ENCODE measurements at regions not wholly inside any gene's neighbourhood (a gene's known extent, or its start where the extent isn't known, plus 50 kb on each side); places are given as distances from the start of the nearest gene placed in this dataset.

GRCh38 chr16:9262941-9263715, 171.7 kb downstream of the HAPSTR1 start:
- TF ChIP-seq CTCF (IDR thresholded peaks at IDR 0.05; ENCODE audit: low read depth, low read length, missing control alignments), result no peak
- no peak for DNase-seq (ENCODE audit: extremely low read depth, low read depth)
- H3K4me3 ChIP-seq (replicated peaks; ENCODE audit: low read depth, low read length), result no peak overlapping the region

GRCh38 chr16:9264067-9264466, 172.6 kb downstream of the HAPSTR1 start:
- no peak for TF ChIP-seq CTCF (IDR thresholded peaks at IDR 0.05; ENCODE audit: low read depth, low read length, missing control alignments)
- DNase-seq (ENCODE audit: extremely low read depth, low read depth), result no peak
- H3K4me3 ChIP-seq (replicated peaks; ENCODE audit: low read depth, low read length), result no peak overlapping the region

GRCh38 chr16:9268446-9268845, 177.0 kb downstream of the HAPSTR1 start:
- H3K4me3 ChIP-seq (replicated peaks; ENCODE audit: low read depth, low read length), result no peak overlapping the region
- no peak for DNase-seq (ENCODE audit: extremely low read depth, low read depth)
- no peak for TF ChIP-seq CTCF (IDR thresholded peaks at IDR 0.05; ENCODE audit: low read depth, low read length, missing control alignments)

- no peak overlapping the region for H3K4me3 ChIP-seq (replicated peaks; ENCODE audit: low read depth, low read length)
- no peak for TF ChIP-seq CTCF (IDR thresholded peaks at IDR 0.05; ENCODE audit: low read depth, low read length, missing control alignments)
- DNase-seq (ENCODE audit: extremely low read depth, low read depth), result no peak
Observed at GRCh38 chr16:9270424-9270823, 179.0 kb downstream of the HAPSTR1 start.

- H3K4me3 ChIP-seq (replicated peaks; ENCODE audit: low read depth, low read length), result no peak overlapping the region
- no peak for TF ChIP-seq CTCF (IDR thresholded peaks at IDR 0.05; ENCODE audit: low read depth, low read length, missing control alignments)
- DNase-seq (ENCODE audit: extremely low read depth, low read depth), result no peak
Observed at GRCh38 chr16:9270941-9271340, 179.5 kb downstream of the HAPSTR1 start.

GRCh38 chr16:9271841-9272240, 180.4 kb downstream of the HAPSTR1 start:
- DNase-seq (ENCODE audit: extremely low read depth, low read depth), result no peak
- no peak for TF ChIP-seq CTCF (IDR thresholded peaks at IDR 0.05; ENCODE audit: low read depth, low read length, missing control alignments)
- H3K4me3 ChIP-seq (replicated peaks; ENCODE audit: low read depth, low read length), result no peak overlapping the region

GRCh38 chr16:9275377-9275776, 183.9 kb downstream of the HAPSTR1 start:
- no peak overlapping the region for H3K4me3 ChIP-seq (replicated peaks; ENCODE audit: low read depth, low read length)
- TF ChIP-seq CTCF (IDR thresholded peaks at IDR 0.05; ENCODE audit: low read depth, low read length, missing control alignments), result no peak
- no peak for DNase-seq (ENCODE audit: extremely low read depth, low read depth)
